B cell (primary cell): ENCODE measurements at regions not wholly inside any gene's neighbourhood (a gene's known extent, or its start where the extent isn't known, plus 50 kb on each side); places are given as distances from the start of the nearest gene placed in this dataset.
"Not testable (repeated sequence)": the region's sequence is repeated elsewhere in the genome, so short reads cannot be mapped to it uniquely, and the experiment has no call there.

Source experiments
- CTCF ChIP-seq: fragments of 200-600 bp; IDR thresholded peaks from one replicate; pipeline ENCODE4 v1.8.0; 2022; ENCODE audit warnings: antibody characterized with exemption, mild to moderate bottlenecking
- EZH2 ChIP-seq: IDR thresholded peaks from 2 replicates; pipeline ENCODE4 v1.6.1; 2012; ENCODE audit warnings: borderline replicate concordance, low read depth, mild to moderate bottlenecking, moderate library complexity, low read length; ENCODE audit not compliant: insufficient read depth, poor library complexity, severe bottlenecking

GRCh38 chr14:46568161-46568560 lies 83.4 kb downstream of the RPL10L start:
- TF ChIP-seq EZH2, CTCF: not testable (repeated sequence)
